BLaER1 (cell line): ENCODE measurements at regions not wholly inside any gene's neighbourhood (a gene's known extent, or its start where the extent isn't known, plus 50 kb on each side); places are given as distances from the start of the nearest gene placed in this dataset.
A peak's percentile ranks its signal among the peaks of the same experiment; 100 is the strongest.

Experiments used
- H3K27ac ChIP-seq: shearing (Covaris generic); formaldehyde crosslinking; 2 replicates; pipeline ENCODE4 v1.8.1; 2022
- H3K27me3 ChIP-seq: shearing (Covaris generic); formaldehyde crosslinking; 2 replicates; pipeline ENCODE4 v1.8.1; 2022
- H3K36me3 ChIP-seq: shearing (Covaris generic); formaldehyde crosslinking; 2 replicates; pipeline ENCODE4 v1.8.1; 2022
- H3K4me1 ChIP-seq: shearing (Covaris generic); formaldehyde crosslinking; 2 replicates; pipeline ENCODE4 v1.8.1; 2022
- H3K4me2 ChIP-seq: shearing (Covaris generic); formaldehyde crosslinking; 2 replicates; pipeline ENCODE4 v1.8.1; 2022
- H3K4me3 ChIP-seq: shearing (Covaris generic); formaldehyde crosslinking; 2 replicates; pipeline ENCODE4 v1.8.1; 2022
- H3K9ac ChIP-seq: shearing (Covaris generic); formaldehyde crosslinking; 2 replicates; pipeline ENCODE4 v1.8.1; 2022
- H3K9me3 ChIP-seq: shearing (Covaris generic); formaldehyde crosslinking; 2 replicates; pipeline ENCODE4 v1.8.1; 2022
- H4K20me1 ChIP-seq: shearing (Covaris generic); formaldehyde crosslinking; 2 replicates; pipeline ENCODE4 v1.8.1; 2022
- Cebpa-rat ChIP-seq: shearing (Covaris generic); IDR thresholded peaks from 2 replicates; pipeline ENCODE4 v1.8.1; 2022

DNA sequence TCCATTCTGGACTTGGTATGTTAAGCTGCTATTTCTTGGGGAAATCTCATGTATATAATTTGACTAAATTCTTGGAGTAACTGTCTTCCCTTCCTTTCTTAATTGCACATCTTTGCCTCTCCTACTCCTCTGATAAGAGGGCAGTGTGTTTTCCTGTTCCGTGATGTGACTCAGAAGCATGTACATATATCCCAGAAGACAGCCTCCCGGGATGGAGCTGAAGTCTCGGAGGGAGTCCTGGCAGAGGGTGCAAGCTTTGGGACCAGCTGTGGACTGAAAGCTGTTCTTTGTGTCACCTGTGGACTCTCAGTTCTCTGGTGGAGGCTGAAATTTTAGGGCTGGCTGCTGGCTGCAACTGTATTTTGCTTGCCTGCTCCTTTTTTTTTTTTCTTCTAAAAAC, 54.7 kb upstream of the MGAT5 start:
- H3K9me3 ChIP-seq, result no peaks in the 10 kb centered on the region
- no peak overlapping the region for H3K4me3 ChIP-seq
- H3K36me3 ChIP-seq, result peaks cover 28% of the 10 kb centered on the region
- TF ChIP-seq Cebpa-rat, result no peak
- 0 out of 2 replicates have a peak overlapping the region, but pooled peaks have one; percentile 7 for H3K27ac ChIP-seq
- peaks cover 96% of the 10 kb centered on the region for H3K4me1 ChIP-seq
- peak overlapping the region; percentile 42; the same call in 1 of the 2 replicates for H3K4me2 ChIP-seq
- H3K9ac ChIP-seq, result no peak overlapping the region
- no peaks in the 10 kb centered on the region for H3K27me3 ChIP-seq
- H4K20me1 ChIP-seq, result peaks cover 100% of the 10 kb centered on the region

DNA sequence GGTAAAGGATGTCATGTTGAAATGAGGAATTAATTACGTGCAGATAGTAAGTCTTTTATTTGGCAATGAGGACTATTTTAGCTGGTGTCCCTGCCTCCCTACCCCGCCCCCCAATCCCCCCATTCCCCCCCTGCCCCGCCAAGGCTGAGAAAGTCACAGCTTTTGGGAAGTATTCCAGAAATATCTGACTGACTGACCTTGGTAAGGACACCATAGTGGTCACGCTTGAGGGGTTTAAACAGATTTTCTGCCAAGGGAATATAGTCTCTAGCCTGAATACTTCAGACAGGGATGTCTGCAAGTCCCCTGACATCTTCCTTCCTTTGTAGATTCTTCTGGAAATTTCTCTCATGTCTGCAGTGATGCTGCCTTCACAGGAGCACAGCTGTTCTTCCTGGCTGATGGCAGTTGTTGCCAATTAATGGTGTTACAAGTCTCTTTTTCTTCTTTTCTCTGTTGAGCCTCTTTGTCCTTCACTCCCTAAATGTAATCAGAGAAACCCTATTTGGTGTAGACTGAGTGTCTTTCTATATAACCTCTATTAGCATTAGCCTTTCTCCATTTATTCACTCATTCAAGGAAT, 53.7 kb upstream of the MGAT5 start:
- H4K20me1 ChIP-seq, result peaks cover 100% of the 10 kb centered on the region
- peaks cover 37% of the 10 kb centered on the region for H3K36me3 ChIP-seq
- H3K27ac ChIP-seq, result peak overlapping the region; percentile 15; the same call in 1 of the 2 replicates
- H3K4me3 ChIP-seq, result no peak overlapping the region
- peaks cover 96% of the 10 kb centered on the region for H3K4me1 ChIP-seq
- no peak overlapping the region for H3K9ac ChIP-seq
- H3K9me3 ChIP-seq, result no peaks in the 10 kb centered on the region
- TF ChIP-seq Cebpa-rat, result no peak
- H3K4me2 ChIP-seq, result peak overlapping the region; percentile 42
- H3K27me3 ChIP-seq, result no peaks in the 10 kb centered on the region

DNA sequence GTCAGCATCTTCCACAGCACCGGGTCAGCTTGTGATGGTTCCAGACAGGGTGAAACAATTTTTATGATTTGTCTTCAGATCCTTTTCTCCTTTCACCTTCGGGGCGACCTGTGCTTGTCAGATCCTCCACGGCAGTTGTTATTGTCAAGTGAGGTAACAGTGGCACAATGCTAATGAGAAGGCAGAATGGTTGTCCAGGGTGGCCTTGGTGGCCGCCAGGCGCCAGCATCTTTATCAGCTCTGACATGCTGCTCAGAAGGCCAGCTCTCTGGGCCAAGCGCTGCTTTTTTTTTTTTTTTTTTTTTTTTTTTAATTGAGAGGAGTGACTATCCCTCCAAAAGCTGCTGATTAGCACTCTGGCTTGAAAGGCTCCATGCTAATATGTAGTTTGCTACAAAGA, 52.3 kb upstream of the MGAT5 start:
- Histone ChIP-seq H3K4me3 (no peak overlapping the region), H3K36me3 (peaks cover 48% of the 10 kb centered on the region), H4K20me1 (peaks cover 100% of the 10 kb centered on the region), H3K4me1 (peaks cover 97% of the 10 kb centered on the region), H3K27ac (no peak overlapping the region), H3K4me2 (peak overlapping the region; percentile 38; the same call in 1 of the 2 replicates), H3K27me3 (no peaks in the 10 kb centered on the region), H3K9me3 (no peaks in the 10 kb centered on the region), H3K9ac (no peak overlapping the region)
- TF ChIP-seq Cebpa-rat, result no peak

DNA sequence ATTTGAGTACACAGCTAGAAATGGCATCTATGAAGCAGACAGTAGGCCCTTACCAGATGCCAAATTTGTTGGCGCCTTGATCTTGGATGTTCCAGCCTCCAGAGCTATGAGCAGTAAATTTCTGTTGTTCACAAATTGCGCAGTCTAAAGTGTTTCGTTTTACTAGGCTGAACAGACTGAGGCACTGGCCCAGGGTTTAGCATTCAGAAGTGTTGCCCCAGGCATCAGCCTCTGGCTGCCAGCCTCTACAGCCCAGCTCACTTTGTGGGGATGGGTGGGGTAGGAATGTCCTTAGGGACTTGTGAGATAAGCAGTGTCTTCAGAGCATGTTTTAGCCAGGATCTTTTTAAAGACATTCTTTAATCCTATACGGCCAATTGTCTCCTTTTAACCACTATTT, 51.5 kb upstream of the MGAT5 start:
- Histone ChIP-seq H3K27ac (no peak overlapping the region), H3K4me3 (no peak overlapping the region), H4K20me1 (peaks cover 100% of the 10 kb centered on the region), H3K9ac (no peak overlapping the region), H3K4me2 (peak overlapping the region; percentile 38), H3K27me3 (no peaks in the 10 kb centered on the region), H3K36me3 (peaks cover 45% of the 10 kb centered on the region), H3K9me3 (no peaks in the 10 kb centered on the region), H3K4me1 (peaks cover 97% of the 10 kb centered on the region)
- TF ChIP-seq Cebpa-rat, result no peak

GRCh38 chr2:134203175-134203574, 50.7 kb upstream of the MGAT5 start:
- no peak for TF ChIP-seq Cebpa-rat
- no peak overlapping the region for H3K4me3 ChIP-seq
- no peak overlapping the region for H3K27ac ChIP-seq
- no peaks in the 10 kb centered on the region for H3K27me3 ChIP-seq
- H4K20me1 ChIP-seq, result peaks cover 100% of the 10 kb centered on the region
- peaks cover 97% of the 10 kb centered on the region for H3K4me1 ChIP-seq
- H3K36me3 ChIP-seq, result peaks cover 42% of the 10 kb centered on the region
- H3K4me2 ChIP-seq, result no peak overlapping the region
- no peaks in the 10 kb centered on the region for H3K9me3 ChIP-seq
- H3K9ac ChIP-seq, result no peak overlapping the region
